NCI-H446 (cell line): ENCODE measurements at regions not wholly inside any gene's neighbourhood (a gene's known extent, or its start where the extent isn't known, plus 50 kb on each side); places are given as distances from the start of the nearest gene placed in this dataset.

ENCODE experiments used
- DNase-seq, 2 experiments: peaks; one replicate each; lab custom pipeline; 2025; lab: John Stamatoyannopoulos, UW

DNA sequence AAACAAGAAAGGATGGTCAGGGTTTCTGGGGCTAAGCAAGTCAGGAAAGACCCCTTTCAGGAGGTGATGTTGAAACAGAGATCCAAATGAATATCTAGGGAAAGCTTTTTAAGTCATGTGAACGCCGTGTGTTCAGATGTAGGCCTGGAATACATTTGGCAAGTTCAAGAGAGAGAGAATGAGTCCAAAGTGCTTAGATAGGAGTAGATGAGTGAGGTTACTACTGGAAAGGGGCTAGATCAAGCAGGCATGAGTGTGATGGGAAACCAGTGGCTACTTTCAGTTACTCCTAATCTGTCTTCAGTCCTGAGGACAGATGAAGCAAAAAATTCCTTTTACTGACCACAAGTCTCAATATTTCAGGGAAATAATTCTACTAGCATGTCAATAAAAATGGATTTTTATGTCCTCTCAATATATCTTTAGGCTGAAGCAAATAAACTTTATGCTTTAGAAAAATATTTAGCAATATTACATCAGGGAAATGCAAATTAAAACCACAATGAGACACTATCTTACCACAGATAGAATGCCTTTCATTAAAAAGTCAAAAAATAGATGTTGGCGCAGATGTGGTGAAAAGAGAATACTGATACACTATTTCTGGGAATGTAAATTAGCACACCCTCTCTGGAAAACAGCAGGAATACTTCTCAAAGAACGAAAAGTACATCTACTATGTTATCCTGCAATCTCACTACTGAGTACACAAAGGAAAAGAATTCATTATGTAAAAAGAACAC lies 1085.0 kb upstream of the TENM4 start:
- DNase-seq: no peak

DNA sequence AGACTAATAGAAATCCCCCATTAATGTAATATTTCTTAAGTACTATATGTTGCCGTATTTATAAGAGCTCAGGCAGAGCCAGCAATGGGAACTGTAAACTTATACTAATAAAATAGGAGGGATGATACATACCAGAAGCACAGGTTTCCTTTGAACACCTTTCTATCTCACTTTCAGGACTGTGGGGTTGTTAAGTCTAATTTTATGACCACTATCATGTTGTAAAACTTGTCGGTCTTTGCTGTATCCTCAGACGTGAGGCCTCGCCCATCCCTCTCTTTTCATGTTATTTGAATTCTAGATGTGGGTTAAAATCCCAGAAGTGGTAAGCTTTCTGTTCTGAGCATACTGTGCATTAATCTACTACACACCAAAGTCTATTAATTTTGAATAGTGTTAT lies 1083.5 kb upstream of the TENM4 start:
- DNase-seq: no peak

DNA sequence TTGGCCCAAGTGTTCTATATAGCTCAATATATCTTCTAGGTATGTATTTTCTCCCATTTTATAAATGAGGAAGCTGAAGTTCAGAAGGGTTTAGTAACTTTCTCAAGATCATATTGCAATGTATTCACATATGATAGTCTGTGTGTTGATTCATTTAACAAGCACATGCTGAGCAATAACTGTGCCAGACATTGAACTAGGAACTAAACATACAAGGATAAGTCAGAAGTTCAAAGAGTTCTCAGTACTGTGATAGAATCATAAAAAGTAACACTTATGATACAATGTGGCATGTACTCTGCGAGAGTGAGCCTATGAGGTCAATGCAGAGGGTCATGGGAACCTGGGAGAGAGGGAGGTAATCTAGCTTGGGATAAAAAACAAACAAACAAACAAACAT lies 1082.2 kb upstream of the TENM4 start:
- no peak for DNase-seq

DNA sequence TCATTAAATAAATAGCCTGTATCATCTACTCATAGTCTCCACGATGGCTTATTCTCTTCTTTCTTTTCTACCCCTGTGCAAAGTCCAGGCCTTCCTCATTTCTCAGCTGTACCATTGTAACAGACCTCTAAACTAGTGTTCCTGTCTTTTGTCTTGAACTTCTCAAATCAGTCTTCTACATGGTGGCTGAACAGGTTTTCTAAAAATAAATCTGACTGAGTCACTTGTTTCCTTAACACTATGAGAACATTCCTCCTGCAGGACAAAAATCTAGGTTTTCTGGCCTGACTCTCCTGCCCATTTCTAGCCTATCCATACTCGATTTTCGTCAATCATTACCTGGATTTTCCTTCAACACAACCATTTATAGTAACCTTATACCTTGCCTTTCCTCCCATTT lies 1080.8 kb upstream of the TENM4 start:
- DNase-seq: no peak

DNA sequence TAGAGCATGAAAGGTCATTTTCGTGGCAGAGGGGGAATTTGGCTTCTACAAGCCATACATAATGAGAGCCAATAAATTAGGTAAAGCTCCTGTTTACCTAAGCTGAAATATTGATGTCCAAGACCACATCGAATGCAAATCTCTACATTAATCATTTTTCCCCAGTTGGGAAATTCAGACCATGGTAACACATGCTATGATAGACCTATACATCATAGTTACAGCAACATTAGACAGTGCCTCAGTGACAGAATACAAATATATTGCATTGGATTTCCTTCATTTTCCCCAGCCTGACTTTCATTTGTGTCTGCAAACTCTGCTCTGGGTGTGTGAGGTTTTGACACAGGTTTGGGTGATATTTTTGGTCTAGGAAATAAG lies 1079.7 kb upstream of the TENM4 start:
- no peak for DNase-seq

DNA sequence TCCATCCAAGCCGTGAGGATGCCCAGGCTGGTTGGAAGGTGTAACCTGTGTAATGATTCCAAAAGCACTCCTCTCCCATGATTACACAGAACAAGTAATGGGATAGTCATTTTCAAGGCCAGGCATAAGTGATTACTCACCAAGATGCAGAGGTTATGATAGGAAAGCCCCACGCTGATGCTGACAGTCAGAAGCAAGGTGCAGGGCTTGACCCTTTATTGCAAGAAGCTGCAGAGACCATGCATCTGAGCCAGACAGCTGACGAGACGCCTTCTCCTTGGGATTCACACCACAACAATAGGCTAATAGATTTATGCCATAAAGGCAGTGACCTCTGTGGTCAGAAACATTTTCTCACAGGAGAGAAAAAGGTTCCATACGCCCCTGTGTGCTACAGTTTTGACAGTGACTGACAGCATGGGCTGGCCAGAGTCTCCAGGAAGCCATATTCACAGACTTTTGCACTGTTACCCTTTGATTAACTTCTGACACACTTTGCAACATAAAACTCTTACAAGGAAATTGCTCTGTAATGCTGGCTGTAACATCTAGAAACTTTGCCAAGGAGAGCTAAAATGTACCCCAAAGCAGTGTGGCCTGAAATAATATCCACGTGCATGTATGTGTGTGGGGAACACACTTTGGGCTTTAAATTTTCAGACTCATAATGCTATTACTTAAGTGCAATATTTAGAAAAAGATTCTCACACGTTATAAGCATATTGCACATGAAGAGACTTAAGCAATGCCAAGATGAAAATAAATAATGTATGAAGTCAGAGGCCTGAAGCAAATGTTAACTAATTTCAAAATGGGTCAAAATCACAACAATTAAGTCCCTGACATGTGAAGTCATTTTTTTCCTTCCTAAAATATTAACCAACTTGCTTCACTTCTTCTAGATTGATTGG lies 1079.0 kb upstream of the TENM4 start:
- DNase-seq: no peak

DNA sequence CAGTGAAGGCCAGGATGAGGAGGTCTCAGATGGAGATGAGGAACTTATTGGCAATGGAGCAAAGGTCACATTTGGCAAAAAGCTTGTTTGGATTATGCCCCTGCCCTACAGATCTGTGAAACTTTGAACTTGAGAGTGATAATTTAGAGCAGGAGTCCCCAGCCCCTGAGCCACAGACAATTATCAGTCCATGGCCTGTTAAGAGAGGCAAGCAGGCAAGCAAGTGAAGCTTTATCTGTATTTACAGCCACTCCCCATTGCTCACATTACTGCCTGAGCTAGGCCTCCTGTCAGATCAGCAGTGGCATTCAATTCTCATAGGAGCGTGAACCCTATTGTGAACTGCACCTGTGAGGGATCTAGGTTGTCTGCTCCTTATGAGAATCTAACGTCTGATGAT lies 1076.9 kb upstream of the TENM4 start:
- DNase-seq: no peak

DNA sequence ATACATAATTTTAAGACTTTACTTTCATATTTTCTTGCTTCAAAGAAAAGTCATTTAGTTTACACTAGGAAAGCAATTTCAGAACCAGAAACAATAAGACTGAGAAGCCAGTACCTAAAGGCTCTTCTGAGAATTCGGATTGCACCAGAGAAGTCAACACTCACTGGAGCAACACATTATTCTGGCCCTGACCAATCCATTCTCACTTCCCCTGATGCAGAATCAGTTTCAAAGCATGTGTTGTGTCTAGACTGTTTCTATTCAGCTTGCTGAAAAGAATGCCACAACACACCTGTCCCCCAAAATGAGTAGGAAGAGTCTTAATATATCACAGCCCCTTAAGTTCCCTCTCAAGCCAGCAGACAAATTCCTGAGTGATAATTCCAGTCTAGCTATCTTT lies 1074.3 kb upstream of the TENM4 start:
- no peak for DNase-seq

DNA sequence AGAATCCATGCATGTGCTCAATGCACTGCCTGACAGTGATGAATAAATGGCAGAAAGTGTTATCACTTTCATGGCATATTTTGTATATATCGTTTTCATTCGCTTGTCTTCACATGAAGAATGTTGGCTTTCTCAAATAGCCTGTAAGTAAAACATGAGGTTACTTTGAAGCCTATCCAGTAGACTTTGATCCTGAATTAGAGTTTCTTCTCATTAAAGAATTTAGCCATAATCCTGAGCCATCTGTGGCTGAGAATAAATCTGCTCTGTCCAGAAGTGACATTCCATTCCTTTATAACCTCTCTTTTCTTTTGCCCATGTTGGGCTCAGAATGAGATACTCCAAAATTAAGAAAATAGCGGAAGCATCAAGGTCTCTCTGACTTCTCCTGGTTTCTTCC lies 1071.7 kb upstream of the TENM4 start:
- no peak for DNase-seq

DNA sequence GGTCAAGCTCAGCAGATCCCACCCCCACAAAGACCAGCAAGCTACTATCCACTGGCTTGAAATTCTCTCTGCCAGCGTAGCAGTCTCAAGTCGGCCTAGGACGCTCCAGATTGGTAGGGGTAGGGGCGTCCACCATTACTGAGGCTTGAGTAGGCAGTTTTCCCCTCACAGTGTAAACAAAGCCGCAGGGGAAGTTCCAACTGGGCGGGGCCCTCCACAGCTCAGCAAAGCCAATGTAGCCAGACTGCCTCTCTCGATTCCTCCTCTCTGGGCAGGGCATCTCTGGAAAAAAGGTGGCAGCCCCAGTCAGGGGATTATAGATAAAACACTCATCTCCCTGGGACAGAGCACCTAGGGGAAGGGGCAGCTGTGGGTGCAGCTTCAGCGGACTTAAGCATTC lies 1064.9 kb upstream of the TENM4 start:
- no peak for DNase-seq

DNA sequence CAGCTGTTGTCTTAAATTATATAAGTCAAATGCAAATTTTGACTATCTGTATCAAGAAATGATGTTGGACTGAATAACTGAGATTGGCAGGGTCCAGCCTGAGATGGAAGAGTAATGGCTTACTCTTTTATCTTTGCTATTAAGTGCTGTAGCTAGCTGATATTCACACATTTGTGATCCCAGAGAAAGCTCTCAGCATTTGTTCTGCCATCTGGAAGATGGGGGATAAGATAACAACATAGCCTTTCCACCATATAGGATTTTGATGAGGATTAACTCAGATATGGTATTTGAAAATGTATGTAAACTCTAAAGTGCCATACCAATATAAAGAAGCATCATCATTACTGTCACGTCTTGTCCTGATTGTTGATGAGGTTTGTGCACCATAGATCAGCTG lies 1063.2 kb upstream of the TENM4 start:
- no peak for DNase-seq

DNA sequence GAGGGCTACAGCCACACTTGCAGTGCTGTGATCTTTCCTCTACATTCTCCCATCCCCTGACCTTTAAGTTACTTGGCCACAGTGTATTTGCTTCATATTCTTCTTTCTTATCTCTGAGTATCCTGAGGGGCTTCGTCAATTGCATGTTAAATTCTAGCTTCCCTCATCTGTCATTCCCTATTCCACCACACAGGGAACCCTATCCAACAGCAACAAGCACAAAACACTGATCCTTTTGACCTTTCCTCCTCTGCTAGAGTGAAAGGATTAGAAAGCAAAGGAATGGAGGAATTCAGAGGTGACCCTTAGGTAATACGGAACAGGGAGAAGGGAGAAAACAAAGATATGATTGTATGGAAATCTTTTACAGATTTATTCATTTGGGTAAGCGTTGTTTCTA lies 1061.7 kb upstream of the TENM4 start:
- DNase-seq: no peak

DNA sequence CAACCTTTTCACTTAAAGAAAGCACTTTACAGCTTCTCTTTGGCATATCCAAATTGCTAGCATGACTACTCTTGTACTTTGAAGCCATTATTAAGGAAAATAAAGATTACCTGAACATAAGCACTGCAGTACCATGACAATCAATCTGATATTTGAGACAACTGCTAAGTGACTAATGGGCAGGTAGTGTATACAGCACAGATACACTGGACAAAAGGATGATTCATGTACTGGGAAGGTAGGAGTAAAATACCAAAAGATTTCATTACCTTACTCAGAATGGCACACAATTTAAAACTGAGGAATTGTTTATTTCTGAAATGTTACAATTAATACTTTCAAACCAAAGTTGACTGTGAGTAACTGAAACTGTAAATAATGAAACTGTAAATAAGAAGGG lies 1054.3 kb upstream of the TENM4 start:
- no peak for DNase-seq

DNA sequence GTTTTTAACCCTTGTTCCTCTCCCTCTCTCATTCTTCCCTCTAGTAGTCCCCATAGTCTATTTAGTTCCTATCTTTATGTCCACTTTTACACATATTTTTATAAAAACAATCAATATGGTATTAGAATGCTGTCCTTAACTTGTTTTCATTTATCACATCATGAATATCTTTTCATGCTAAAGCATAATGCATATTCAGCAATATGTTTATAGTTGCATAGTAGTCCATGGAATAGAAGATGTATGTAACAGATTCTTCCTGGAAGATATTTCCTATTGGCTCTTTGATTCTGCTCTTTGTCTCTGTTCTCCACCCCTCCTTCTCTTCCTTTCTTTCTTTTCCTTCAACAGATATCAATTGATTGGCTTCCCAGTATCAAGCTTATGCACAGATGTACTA lies 1047.1 kb upstream of the TENM4 start:
- DNase-seq: no peak

DNA sequence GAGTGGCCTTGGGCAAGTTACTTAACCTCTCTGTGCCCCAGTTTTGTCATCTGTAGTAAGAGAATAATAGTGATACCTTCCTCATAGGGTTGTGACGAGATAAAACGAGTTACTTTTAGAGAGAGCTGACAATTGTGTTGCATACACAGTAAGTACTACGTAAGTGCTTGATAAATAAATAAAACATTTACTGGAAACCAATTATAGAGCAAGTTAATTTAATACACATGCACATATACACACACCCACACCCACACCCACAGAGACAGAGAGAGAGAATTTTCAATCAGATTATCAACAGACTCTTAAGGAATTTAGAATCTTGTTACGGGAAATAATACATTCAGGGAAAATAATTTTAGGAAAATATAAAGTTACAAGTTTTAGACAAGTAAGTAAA lies 1045.8 kb upstream of the TENM4 start:
- no peak for DNase-seq

DNA sequence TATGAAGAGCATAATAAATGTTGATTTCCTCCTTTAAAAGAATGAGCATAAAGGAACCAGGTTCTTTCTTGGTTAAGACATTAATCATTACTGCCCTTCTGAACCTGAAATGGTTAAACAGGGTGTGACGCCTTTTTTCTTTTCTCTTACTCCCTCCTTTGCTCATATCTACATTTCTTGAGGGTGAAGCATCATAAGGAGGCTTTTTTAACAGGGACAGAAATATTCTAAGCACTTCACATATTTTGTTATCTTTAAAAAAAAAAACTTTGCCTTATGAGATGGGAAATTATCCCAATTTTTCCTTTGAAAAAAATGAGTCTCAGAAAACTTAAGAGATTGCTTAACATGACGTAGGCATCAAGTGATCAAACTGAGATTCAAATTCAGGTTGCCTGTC lies 1036.3 kb upstream of the TENM4 start:
- no peak for DNase-seq

DNA sequence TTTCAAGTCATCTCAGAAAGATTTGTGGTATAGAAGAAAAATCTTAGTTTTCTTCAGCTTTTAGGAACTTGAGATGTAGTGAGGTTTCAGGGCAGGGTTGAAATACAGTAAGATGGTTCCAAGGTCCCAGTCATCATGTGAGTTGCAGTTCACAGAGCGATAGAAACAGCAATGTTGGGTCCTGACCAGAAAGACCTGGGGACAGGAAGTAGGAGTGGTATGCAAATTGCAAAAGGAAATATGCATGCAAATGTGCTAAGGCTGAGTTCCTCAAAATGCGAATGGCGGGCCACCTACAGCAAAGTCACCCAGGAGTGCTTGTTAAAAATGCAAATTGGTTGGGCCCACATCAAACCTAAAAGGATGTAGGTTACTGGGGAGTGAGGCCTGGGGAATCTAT lies 1032.7 kb upstream of the TENM4 start:
- no peak for DNase-seq

DNA sequence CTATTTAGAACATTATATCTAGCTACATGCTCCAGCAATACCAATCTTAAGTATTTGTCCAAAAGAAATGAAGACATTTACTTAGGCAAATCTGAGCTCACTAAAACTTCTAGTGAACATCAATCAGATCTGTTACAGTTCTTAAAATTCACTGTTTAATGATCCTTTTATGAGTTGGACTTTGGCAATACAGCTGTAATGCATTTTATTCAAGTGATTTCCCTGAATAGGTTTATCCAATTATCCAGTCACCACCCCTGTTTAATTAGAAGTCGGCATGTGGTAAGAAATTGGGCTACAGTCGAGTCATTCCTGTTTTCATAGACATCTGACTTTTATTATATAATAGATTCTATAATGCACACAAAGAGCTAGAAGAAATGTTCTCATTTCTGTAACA lies 1029.0 kb upstream of the TENM4 start:
- no peak for DNase-seq

DNA sequence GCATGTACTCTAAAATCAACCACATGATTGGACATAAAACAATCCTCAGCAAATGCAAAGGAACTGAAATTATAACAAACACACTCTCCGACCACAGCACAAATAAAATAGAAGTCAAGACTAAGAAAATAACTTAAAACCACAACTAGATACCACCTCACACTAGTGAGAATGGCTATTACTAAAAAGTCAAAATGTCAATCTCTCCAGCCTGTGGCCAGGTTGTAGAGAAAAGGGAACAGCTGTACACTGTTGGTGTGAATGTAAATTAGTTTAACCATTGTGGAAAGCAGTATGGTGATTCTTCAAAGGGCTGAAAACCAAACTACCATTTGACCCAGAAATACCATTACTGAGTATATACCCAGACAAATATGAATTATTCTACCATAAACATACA lies 1025.7 kb upstream of the TENM4 start:
- DNase-seq: no peak

DNA sequence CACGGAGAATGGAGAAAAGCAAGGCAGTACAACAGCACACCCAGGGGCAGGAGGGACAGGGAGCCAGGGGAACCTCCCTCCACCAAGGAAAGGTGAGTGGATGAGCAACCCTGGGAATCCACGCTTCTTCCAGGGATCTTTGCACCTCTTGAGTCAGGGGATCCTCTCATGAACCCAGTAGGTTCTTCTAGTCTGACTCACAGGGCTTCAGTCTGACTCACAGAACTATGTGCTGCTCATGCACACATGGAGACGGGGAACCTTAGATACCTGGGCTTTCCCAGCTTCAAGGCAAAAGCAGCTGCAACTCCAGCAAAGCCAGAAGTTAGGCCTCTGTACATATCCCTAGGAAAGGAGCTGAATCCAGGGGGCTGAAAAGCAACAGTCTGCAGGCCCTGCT lies 1021.4 kb upstream of the TENM4 start:
- no peak for DNase-seq

DNA sequence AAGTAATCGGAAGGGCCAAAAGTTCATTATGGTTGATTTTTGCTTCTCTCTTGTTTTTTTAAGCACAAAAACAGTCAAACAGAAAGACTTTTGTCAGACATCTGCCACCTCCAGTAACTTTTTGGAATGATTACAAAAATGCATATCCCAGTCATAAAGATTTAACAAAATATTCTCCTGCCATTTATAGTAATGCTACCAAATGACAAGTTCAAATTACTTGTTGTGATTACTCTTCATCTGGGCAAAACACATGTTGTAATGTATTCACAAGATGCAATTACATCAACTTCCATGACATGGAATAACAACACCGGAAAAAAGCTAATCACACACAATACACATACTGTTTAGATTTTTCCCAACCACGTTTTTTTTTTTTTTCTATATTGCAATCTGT lies 1017.5 kb upstream of the TENM4 start:
- no peak for DNase-seq

DNA sequence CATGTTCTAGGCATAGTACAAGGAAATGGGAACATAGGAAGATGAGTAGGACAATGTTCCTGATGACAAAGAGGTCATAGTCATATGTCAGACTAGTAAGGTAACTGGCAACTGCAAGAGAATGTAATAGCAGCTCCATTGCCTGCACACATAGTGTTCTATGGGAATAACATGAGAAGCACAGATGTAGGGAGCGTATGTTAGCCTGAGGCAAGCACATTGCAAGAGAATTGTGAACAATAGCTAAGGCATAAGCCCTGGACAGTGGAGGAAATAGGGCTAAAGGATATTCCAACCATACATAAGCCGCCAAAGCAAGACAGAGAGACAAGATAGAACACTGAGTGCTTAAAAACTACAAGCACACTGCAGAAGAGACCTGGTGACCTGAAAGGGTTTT lies 1017.0 kb upstream of the TENM4 start:
- DNase-seq: no peak

DNA sequence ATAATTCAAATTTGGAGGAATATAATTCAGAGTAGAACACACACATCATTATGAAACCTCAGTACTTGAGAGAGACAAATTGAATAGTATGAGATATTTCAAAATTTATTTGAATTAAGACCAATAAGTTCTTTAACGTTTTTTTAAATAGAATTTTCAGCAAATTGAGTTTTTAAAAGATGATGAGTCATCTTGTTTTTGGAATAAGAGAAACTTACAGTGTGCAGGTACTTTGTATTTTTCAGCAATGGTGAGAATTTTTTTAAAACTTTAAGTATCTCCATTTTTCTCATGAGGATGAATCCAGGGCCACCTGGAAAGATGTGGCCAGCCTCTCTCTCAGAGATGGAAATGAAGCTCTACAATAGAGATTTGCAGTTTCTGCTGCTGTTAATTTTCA lies 1015.0 kb upstream of the TENM4 start:
- DNase-seq: no peak

DNA sequence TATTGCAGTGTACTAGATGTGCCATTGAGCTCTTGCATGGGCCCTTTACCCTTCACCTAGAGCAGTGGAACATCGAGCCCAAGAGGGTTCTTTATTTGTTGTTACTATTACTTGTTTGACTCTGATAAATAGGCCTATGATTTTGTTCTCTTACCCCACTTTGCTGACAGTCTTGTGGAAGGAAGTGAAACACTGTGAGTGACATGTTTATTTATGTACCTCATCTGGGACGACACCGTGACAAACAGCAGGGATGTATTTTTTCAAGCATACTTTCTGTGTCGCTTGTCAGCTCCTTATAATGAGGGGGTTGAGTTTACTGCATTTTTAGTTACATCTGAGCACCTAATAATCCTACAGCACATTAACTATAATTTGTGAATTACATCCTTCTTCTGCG lies 1010.3 kb upstream of the TENM4 start:
- DNase-seq: no peak
